ENCODE measurements at regions not wholly inside any gene's neighbourhood (a gene's known extent, or its start where the extent isn't known, plus 50 kb on each side); places are given as distances from the start of the nearest gene placed in this dataset.
"Not testable (repeated sequence)": the region's sequence is repeated elsewhere in the genome, so short reads cannot be mapped to it uniquely, and the experiment has no call there.

DNA sequence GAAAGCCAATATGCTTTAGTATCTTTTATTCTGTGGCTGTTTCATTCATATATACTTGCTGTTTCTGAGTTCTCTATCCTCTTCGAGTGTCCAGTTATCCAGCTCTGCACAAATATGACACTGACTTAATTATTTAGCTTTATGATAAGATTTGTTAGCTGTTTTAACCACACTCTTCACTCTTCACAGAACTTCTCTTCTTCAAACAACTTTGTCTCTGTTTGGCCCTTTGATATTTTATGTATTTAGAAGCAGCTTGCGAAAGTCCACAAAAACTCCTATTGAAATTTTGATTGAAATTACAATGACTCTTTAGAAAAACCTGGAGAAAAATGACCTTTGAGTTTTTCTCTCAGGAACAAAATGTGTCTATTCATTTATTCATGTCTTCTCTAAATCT lies 407.0 kb downstream of the CPS1 start:
- no peak for DNase-seq

DNA sequence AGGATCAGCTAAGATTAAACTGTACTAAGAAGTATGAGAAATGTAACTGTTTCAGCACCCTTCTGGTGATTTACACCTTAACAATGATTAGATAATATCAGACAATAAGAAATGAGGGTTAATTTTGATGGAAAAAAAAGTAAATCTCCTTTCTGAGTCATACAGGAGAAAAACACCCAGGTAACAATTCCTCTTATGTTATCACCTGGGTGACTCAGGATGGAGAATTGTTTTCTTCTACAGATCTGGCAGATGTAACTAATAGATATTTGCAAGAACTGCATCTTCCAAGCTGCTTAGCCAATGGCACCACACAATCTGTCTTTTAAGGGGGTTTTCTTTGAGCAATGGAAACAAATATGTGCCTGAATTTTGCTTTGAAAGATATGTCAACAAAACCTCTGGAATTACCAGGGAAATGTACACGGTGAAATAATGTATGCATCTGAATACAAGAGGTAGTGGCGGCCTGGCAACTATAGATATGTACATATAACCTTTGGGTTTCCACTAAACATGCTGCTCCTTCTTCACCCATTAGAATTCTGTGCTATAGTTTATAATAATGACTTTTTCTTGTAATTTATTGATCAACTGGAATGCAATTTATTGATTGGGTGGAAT lies 407.9 kb downstream of the CPS1 start:
- no peak for DNase-seq

- DNase-seq: no peak
These were observed 409.1 kb downstream of the CPS1 start for GRCh38 chr2:210965472-210965871.

- DNase-seq: no peak
These were observed 409.9 kb downstream of the CPS1 start for GRCh38 chr2:210966330-210966729.

DNA sequence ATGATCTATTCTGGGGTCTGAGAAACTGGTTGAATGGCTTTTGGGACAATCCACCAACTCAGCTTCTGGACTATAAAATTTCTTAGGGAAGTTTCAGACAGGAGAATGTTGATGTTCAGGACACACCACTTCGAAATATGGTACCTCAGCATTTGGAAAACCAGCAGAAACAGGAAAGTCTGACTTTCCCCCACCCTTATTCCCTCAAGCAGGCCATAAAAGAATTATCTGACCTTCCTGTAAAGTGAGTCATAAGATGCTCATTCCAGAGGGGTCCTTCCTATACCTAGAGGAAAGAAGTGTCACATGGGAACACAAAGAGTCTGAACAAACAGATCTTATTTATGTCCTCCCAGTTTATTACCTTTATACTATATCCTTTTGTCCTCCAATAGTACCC lies 415.0 kb downstream of the CPS1 start:
- no peak for DNase-seq

GRCh38 chr2:210986806-210987205 lies 430.4 kb downstream of the CPS1 start:
- not testable (repeated sequence) for DNase-seq

- DNase-seq: no peak
These were observed 434.7 kb downstream of the CPS1 start for GRCh38 chr2:210991107-210991506.

GRCh38 chr2:210994104-210994503 lies 437.7 kb downstream of the CPS1 start:
- DNase-seq: no peak

- no peak for DNase-seq
These were observed 441.0 kb downstream of the CPS1 start for GRCh38 chr2:210997373-210997772.

- DNase-seq: no peak
These were observed 441.9 kb downstream of the CPS1 start for GRCh38 chr2:210998334-210998733.

- no peak for DNase-seq
These were observed 458.0 kb downstream of the CPS1 start for GRCh38 chr2:211014376-211014775.

GRCh38 chr2:211014906-211015305 lies 458.5 kb downstream of the CPS1 start:
- DNase-seq: no peak

GRCh38 chr2:211025089-211025488 lies 468.7 kb downstream of the CPS1 start:
- not testable (repeated sequence) for DNase-seq

- no peak for DNase-seq
These were observed 469.7 kb downstream of the CPS1 start for GRCh38 chr2:211026109-211026508.

DNA sequence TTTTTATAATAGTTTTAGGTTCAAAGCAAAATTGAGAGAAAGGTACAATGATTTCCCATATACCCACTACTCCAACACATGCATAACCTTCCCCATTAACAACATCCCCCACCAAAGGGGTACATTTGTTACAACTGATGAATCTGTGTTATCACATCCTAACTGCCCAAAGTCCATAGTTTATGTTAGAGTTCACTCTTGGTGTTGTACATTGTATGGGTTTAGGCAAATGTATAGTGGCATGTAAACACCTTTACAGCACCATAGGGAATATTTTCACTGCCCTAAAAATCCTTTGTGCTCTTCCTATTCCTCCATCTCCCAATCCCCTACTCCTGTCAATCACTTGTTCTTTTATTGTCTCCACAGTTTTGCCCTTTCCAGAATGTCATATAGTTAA lies 471.6 kb downstream of the CPS1 start:
- DNase-seq: no peak

GRCh38 chr2:211033765-211034164 lies 477.4 kb downstream of the CPS1 start:
- no peak for DNase-seq

DNA sequence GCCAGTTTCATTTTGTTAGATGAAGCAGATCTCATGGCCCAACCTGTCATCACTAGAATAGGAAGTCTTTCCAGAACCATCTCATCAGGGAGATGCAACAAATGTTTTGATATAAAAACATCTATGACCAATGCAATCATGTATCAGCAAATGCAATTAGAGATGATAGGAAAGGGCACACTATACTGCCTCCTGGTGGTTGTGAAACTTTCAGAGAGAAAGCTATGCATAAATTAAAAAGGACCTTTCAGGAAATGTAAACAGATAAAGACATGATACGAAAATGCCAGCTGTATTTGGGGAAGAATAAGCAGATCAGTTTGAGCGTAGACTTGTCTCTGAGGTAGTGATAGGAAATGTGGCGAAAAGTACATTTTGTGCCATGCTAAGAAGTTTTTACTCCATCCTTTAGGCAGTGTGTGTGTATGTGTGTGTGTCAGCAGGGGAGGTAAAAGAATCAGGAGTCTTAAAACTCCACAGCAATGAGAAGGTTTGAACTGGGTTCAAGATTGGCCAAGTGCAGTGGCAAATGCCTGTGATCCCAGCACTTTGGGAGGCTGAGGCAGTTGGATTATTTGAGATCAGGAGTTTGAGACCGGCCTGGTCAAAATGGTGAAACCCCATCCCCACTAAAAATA lies 479.3 kb downstream of the CPS1 start:
- no peak for DNase-seq

DNA sequence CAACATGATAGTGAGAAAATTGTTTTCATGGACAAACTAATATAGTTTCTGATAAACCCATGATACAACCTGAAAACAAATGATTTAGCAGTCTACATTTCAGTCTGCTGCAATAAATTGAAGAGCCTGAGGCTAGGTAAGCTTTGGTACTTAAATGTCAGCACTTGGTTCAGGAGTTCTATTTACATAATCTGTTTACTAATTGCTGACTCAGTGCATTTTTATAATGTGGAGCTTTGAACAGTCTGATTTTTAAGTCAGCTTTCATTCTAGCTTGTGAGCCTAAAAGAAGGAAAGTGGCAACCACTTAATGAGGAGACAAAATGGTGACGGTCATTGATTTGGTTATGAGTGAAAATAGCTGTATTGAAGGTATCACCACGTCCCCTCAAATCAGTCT lies 488.6 kb downstream of the CPS1 start:
- DNase-seq: no peak

DNA sequence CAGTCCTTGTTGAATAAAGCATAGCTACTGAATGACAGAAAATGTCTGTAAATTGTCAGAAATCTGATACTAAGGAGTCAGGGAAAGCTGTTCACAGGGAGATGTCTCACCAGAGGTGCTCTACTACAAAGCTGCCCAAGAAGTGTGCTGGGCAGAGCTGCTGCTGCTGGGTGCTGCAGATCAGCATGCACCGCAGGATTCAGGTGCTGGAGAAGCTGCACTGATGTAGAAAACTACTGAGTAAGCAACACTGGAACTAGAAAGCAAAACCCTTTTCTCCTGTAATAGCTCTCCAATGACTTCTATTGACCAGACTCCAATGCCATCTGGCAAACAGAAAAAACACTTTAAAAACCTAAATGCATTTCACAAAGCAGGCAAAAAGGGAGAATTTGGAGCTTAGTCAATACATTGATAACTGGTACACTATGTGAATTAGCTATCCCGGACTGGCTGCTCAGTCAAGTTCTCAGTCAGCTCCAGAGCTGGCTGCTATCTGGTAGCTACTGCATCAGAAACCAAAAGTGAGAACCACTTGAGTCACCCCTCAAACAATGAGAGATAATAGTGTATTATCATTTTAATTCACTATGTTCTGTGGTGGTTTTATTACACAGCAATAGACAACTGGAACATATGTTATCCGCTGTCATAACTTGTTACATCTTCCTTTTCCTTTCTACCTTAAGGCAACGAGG lies 493.1 kb downstream of the CPS1 start:
- no peak for DNase-seq

DNA sequence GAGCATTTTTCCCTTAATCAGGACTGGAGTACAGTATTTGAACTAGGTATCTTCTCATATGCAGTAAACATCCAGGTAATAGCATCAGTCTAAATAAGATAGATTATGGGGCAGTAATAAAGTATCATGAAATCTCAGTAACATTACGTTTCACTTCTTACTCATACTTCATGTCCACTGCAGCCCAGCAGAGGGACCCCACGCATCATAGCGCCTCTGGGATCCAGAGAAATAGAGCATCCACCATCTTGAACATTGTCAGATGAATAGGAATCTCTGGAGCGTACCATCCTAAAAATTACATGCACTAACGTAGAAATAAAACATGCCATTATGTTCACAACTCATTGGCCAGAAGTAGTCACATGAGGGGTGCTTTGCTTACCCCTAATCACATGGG lies 499.0 kb downstream of the CPS1 start:
- no peak for DNase-seq

- no peak for DNase-seq
These were observed 505.4 kb downstream of the CPS1 start for GRCh38 chr2:211061612-211062296.

GRCh38 chr2:211062297-211062612 lies 505.9 kb downstream of the CPS1 start:
- DNase-seq: no peak

DNA sequence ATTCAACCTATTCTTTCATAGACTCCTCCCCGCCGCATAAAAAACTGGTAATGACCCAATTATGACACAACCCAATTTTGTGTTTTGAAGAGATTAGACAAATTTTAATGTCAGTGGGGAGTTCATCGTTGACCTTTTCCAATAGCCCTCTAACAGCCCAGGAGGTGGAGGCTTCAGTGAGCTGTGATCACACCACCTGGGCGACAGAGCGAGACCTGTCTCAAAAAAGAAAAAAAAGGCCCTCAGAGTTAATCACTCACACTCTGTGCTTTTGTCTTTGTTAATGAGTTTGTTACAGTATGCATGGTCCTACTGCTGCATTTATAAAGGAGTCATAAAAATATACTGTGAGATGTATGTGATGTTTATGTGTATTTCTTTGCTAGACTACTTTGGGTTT lies 510.6 kb downstream of the CPS1 start:
- no peak for DNase-seq

Measured in GDM1 (cell line).